HCT116 (cell line): ENCODE measurements at regions not wholly inside any gene's neighbourhood (a gene's known extent, or its start where the extent isn't known, plus 50 kb on each side); places are given as distances from the start of the nearest gene placed in this dataset.

Experiments used
- ATAC-seq: fragments of 200-7000 bp; cut with Tn5 transposase; 2 replicates; pipeline ENCODE4 v1.9.1; 2020; ENCODE audit warnings: mild to moderate bottlenecking, moderate library complexity
- BruUV-seq: library from RNA; stranded (reverse); fragments of 400-500 nt; replicated peaks from 2 replicates; lab custom pipeline; 2021; lab: Mats Ljungman, UMichigan
- CTCF ChIA-PET: fragments of 300-600 bp; sonication (Branson Sonifier 250); formaldehyde crosslinking; loops from one replicate; lab custom pipeline; 2021; ENCODE audit warnings: antibody characterized with exemption; lab: Charles Lee
- POLR2A ChIA-PET: fragments of 300-600, 350-600 bp; sonication (Branson Sonifier 250); formaldehyde crosslinking; loops from one replicate; lab custom pipeline; 2021; ENCODE audit warnings: antibody characterized with exemption; lab: Charles Lee
- RAD21 ChIA-PET, 2 experiments: fragments of 300-600 bp; sonication (Branson Sonifier 250); formaldehyde crosslinking; loops; one replicate each; lab custom pipeline; 2023; ENCODE audit warnings: low total read pairs in 2 of 2; ENCODE audit not compliant: uncharacterized antibody in 2 of 2, unreplicated experiment in 2 of 2, low non-redundant PET in 1 of 2; lab: Charles Lee
- DNase-seq: peaks from one replicate; pipeline ENCODE4 v3.0.0-alpha.2; 2010; ENCODE audit warnings: low read depth, low spot score
- H2AFZ ChIP-seq: fragments of 200-600 bp; shearing (Covaris generic), sonication (generic); 2 replicates; pipeline ENCODE4 v1.6.1; 2017; ENCODE audit warnings: low read depth, mixed run types, mixed read lengths, antibody characterized with exemption, low read length; ENCODE audit not compliant: poor library complexity, severe bottlenecking
- H3K27ac ChIP-seq: 2 replicates; pipeline ENCODE4 v1.5.1; 2012; ENCODE audit warnings: low read depth, low read length
- H3K27me3 ChIP-seq: fragments of 200-600 bp; sonication (generic); 2 replicates; pipeline ENCODE4 v1.6.1; 2016; ENCODE audit warnings: mixed run types, low read length, mixed read lengths; ENCODE audit not compliant: insufficient read depth
- H3K36me3 ChIP-seq, 2 experiments: fragments of 200-500 bp in 1 of 2; fragments of 200-600 bp in 1 of 2; sonication (Bioruptor generic) in 1 of 2; sonication (generic) in 1 of 2; 2 replicates each; pipeline versions ENCODE4 v1.5.1 to v1.6.1; 2014 to 2016; ENCODE audit warnings: low read length in 2 of 2, inconsistent platforms in 1 of 2, mixed read lengths in 1 of 2, mixed run types in 1 of 2; ENCODE audit not compliant: insufficient read depth in 2 of 2, control insufficient read depth in 1 of 2
- H3K4me1 ChIP-seq, 2 experiments: fragments of 200-600 bp in 1 of 2; sonication (generic) in 1 of 2; 2 replicates each; pipeline versions ENCODE4 v1.5.1 to v1.6.1; 2012 to 2017; ENCODE audit warnings: low read length in 2 of 2, inconsistent platforms in 1 of 2, mild to moderate bottlenecking in 1 of 2, mixed read lengths in 1 of 2, mixed run types in 1 of 2, moderate library complexity in 1 of 2; ENCODE audit not compliant: insufficient read depth in 2 of 2, control insufficient read depth in 1 of 2
- H3K4me2 ChIP-seq: fragments of 200-600 bp; sonication (generic); 2 replicates; pipeline ENCODE4 v1.6.1; 2017; ENCODE audit warnings: mixed run types, low read length, mixed read lengths
- H3K4me3 ChIP-seq, 2 experiments: fragments of 200-600 bp in 1 of 2; sonication (generic) in 1 of 2; replicated peaks in 1 of 2; 2 replicates each; pipeline ENCODE4 v1.5.1; 2011 to 2016; ENCODE audit warnings: low read length in 2 of 2, control low read depth in 1 of 2, low read depth in 1 of 2, mild to moderate bottlenecking in 1 of 2, mixed read lengths in 1 of 2, mixed run types in 1 of 2
- H3K79me2 ChIP-seq: fragments of 200-600 bp; sonication (generic); 2 replicates; pipeline ENCODE4 v1.6.1; 2017; ENCODE audit warnings: mild to moderate bottlenecking, mixed run types, low read length, moderate library complexity, mixed read lengths; ENCODE audit not compliant: insufficient read depth
- H3K9ac ChIP-seq: fragments of 200-600 bp; sonication (generic); 2 replicates; pipeline ENCODE4 v1.6.1; 2016; ENCODE audit warnings: low read length, mixed read lengths
- H3K9me2 ChIP-seq: fragments of 200-600 bp; sonication (generic), shearing (Covaris generic); 2 replicates; pipeline ENCODE4 v1.6.1; 2017; ENCODE audit warnings: mixed run types, mild to moderate bottlenecking, moderate library complexity; ENCODE audit not compliant: insufficient read depth
- H3K9me3 ChIP-seq, 2 experiments: fragments of 200-500 bp in 1 of 2; fragments of 200-600 bp in 1 of 2; sonication (Bioruptor generic) in 1 of 2; sonication (generic) in 1 of 2; 2 replicates each; pipeline ENCODE4 v1.6.1; 2014 to 2017; ENCODE audit warnings: low read length in 2 of 2, mixed read lengths in 2 of 2, inconsistent platforms in 1 of 2, low read depth in 1 of 2, mild to moderate bottlenecking in 1 of 2, mixed run types in 1 of 2, moderate library complexity in 1 of 2; ENCODE audit not compliant: control insufficient read depth in 1 of 2, insufficient read depth in 1 of 2
- H4K20me1 ChIP-seq: fragments of 200-600 bp; sonication (generic), shearing (Covaris generic); 2 replicates; pipeline ENCODE4 v1.6.1; 2017; ENCODE audit warnings: mixed run types, mild to moderate bottlenecking, moderate library complexity; ENCODE audit not compliant: insufficient read depth
- ATF3 ChIP-seq: IDR thresholded peaks from 2 replicates; pipeline ENCODE4 v1.6.1; 2012
- CBX3 ChIP-seq: IDR thresholded peaks from 2 replicates; pipeline ENCODE4 v1.6.1; 2012; ENCODE audit warnings: low read depth
- CEBPB ChIP-seq: IDR thresholded peaks from 2 replicates; pipeline ENCODE4 v1.6.1; 2012; ENCODE audit warnings: low read depth
- EGR1 ChIP-seq: IDR thresholded peaks from 2 replicates; pipeline ENCODE4 v1.6.1; 2012; ENCODE audit warnings: low read depth
- EZH2phosphoT487 ChIP-seq: fragments of 200-600 bp; IDR thresholded peaks from 2 replicates; pipeline ENCODE4 v1.6.1; 2018; ENCODE audit warnings: antibody characterized with exemption, borderline replicate concordance
- MAX ChIP-seq: IDR thresholded peaks from 2 replicates; pipeline ENCODE4 v1.6.1; 2012
- POLR2A ChIP-seq: IDR thresholded peaks from 2 replicates; pipeline ENCODE4 v1.7.0; 2011; ENCODE audit warnings: borderline replicate concordance; ENCODE audit not compliant: insufficient read depth, insufficient read length; ENCODE audit errors: extremely low read depth
- POLR2AphosphoS5 ChIP-seq: IDR thresholded peaks from 2 replicates; pipeline ENCODE4 v1.6.1; 2011; ENCODE audit warnings: mild to moderate bottlenecking, low read depth, low read length, moderate library complexity
- REST ChIP-seq: IDR thresholded peaks from 2 replicates; pipeline ENCODE4 v1.6.1; 2012; ENCODE audit warnings: low read depth
- TCF7L2 ChIP-seq: IDR thresholded peaks from 2 replicates; pipeline ENCODE4 v1.7.0; 2011; ENCODE audit warnings: borderline replicate concordance, inconsistent platforms; ENCODE audit not compliant: insufficient read depth, insufficient read length; ENCODE audit errors: extremely low read depth
- ZBTB33 ChIP-seq: IDR thresholded peaks from 2 replicates; pipeline ENCODE4 v1.6.1; 2011; ENCODE audit warnings: mild to moderate bottlenecking, low read length, moderate library complexity; ENCODE audit not compliant: insufficient replicate concordance; ENCODE audit errors: extremely low read depth
- intact Hi-C: fragments of 100-400 bp; cut with micrococcal nuclease; formaldehyde crosslinking; loops from 2 replicates; pipeline ENCODE4 v1.10.0; 2022
- TF ChIP-seq, protein P1 (sequence below), 3 experiments: fragments of 200-600 bp in 1 of 3; sonication (generic) in 1 of 3; IDR thresholded peaks in 2 of 3; conservative IDR thresholded peaks in 1 of 3; 2 replicates each; pipeline ENCODE4 v1.5.1; 2012 to 2017; ENCODE audit warnings: low read depth in 2 of 3, low read length in 2 of 3, antibody characterized with exemption in 1 of 3, borderline replicate concordance in 1 of 3, control low read depth in 1 of 3, mild to moderate bottlenecking in 1 of 3, mixed read lengths in 1 of 3, mixed run types in 1 of 3, moderate library complexity in 1 of 3; ENCODE audit not compliant: insufficient read depth in 1 of 3

GRCh38 chr12:84413656-84414055 is 498.9 kb downstream of the SLC6A15 start:
- DNase-seq (no peak), ATAC-seq (no peak)
- RAD21 ChIA-PET, result no interaction called here
- no peaks in the 10 kb centered on the region for H3K4me1 ChIP-seq
- no peaks in the 10 kb centered on the region for H3K9me3 ChIP-seq
- no peaks in the 10 kb centered on the region for H3K79me2 ChIP-seq
- POLR2A ChIA-PET, result no interaction called here
- intact Hi-C loops, result no loop called here
- H4K20me1 ChIP-seq, result no peaks in the 10 kb centered on the region
- no peaks in the 10 kb centered on the region for H3K9me2 ChIP-seq
- H3K4me3 ChIP-seq, result no peak overlapping the region
- H3K9ac ChIP-seq, result no peak overlapping the region
- no peak overlapping the region for H3K4me2 ChIP-seq
- no peak overlapping the region for H3K27ac ChIP-seq
- no peak overlapping the region for H2AFZ ChIP-seq
- CTCF ChIA-PET, result no interaction called here
- TF ChIP-seq CBX3, result no peak
- no peak for TF ChIP-seq EGR1
- TF ChIP-seq, protein P1, sequence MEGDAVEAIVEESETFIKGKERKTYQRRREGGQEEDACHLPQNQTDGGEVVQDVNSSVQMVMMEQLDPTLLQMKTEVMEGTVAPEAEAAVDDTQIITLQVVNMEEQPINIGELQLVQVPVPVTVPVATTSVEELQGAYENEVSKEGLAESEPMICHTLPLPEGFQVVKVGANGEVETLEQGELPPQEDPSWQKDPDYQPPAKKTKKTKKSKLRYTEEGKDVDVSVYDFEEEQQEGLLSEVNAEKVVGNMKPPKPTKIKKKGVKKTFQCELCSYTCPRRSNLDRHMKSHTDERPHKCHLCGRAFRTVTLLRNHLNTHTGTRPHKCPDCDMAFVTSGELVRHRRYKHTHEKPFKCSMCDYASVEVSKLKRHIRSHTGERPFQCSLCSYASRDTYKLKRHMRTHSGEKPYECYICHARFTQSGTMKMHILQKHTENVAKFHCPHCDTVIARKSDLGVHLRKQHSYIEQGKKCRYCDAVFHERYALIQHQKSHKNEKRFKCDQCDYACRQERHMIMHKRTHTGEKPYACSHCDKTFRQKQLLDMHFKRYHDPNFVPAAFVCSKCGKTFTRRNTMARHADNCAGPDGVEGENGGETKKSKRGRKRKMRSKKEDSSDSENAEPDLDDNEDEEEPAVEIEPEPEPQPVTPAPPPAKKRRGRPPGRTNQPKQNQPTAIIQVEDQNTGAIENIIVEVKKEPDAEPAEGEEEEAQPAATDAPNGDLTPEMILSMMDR (IDR thresholded peaks at IDR 0.05 in 2 of 3, conservative IDR thresholded peaks at IDR 0.05 in 1 of 3; ENCODE audit: borderline replicate concordance in 1 of 3, insufficient read depth in 1 of 3, low read depth in 2 of 3, low read length in 2 of 3), result no peak
- TF ChIP-seq CEBPB, result no peak
- no peak for TF ChIP-seq ZBTB33
- no peaks in the 10 kb centered on the region for H3K36me3 ChIP-seq
- no TSS peak for BruUV-seq
- H3K27me3 ChIP-seq, result no peaks in the 10 kb centered on the region

DNA sequence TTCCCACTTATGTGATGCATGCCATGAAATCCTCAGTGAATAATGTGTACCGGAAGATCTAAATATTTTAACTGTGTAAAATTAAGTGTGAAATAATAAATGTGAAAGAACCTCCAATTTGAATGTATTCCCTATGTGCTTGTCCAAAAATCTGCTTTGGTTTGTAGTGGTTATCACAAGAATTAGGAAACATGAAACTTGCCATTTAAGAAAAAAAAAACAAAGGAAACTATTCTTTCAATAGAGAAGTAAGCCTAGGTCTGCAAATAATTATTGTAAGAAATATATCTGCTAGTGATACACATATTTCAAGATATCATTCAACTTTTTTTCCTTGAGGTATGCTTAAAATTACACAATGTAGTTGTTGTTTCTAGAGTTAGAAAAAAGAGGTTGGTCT is 500.4 kb downstream of the SLC6A15 start:
- Histone ChIP-seq H3K79me2 (no peaks in the 10 kb centered on the region), H3K4me3 (no peak overlapping the region), H3K27me3 (no peaks in the 10 kb centered on the region), H3K4me2 (no peak overlapping the region), H3K9me2 (no peaks in the 10 kb centered on the region), H3K9ac (no peak overlapping the region), H4K20me1 (no peaks in the 10 kb centered on the region), H2AFZ (no peak overlapping the region), H3K27ac (no peak overlapping the region), H3K9me3 (no peaks in the 10 kb centered on the region), H3K4me1 (no peaks in the 10 kb centered on the region), H3K36me3 (no peaks in the 10 kb centered on the region)
- ChIA-PET RAD21 (no interaction called here), CTCF (no interaction called here), POLR2A (no interaction called here)
- no peak for ATAC-seq
- no TSS peak for BruUV-seq
- DNase-seq, result no peak
- intact Hi-C loops, result no loop called here
- no peak for TF ChIP-seq POLR2A
- no peak for TF ChIP-seq EGR1
- TF ChIP-seq REST, result no peak
- TF ChIP-seq MAX, result no peak
- no peak for TF ChIP-seq CEBPB
- TF ChIP-seq POLR2AphosphoS5, result no peak
- TF ChIP-seq ATF3, result no peak
- no peak for TF ChIP-seq EZH2phosphoT487
- no peak for TF ChIP-seq TCF7L2
